ENCODE measurements at regions not wholly inside any gene's neighbourhood (a gene's known extent, or its start where the extent isn't known, plus 50 kb on each side); places are given as distances from the start of the nearest gene placed in this dataset.
A peak's percentile ranks its signal among the peaks of the same experiment; 100 is the strongest.

- peaks cover 0 to 4% (median 0%) of the 10 kb centered on the region in 4 experiments for H3K4me1 ChIP-seq (ENCODE audit: control extremely low read depth in 1 of 4, control insufficient read depth in 4 of 4, insufficient read depth in 4 of 4, low read length in 3 of 4)
- H3K9me3 ChIP-seq (ENCODE audit: control extremely low read depth in 1 of 5, control insufficient read depth in 4 of 5, insufficient read depth in 2 of 5, low read depth in 1 of 5, low read length in 4 of 5), result no peaks in the 10 kb centered on the region
- DNase-seq, result no peak
- no peak overlapping the region for H3K4me3 ChIP-seq (ENCODE audit: control insufficient read depth in 1 of 7, extremely low read depth in 1 of 7, insufficient read depth in 4 of 7, low read depth in 2 of 7, low read length in 6 of 7)
- 78% methylated on average over 8 of the region's 13 CpGs for WGBS (ENCODE audit: insufficient coverage)
- H3K36me3 ChIP-seq (ENCODE audit: control insufficient read depth in 4 of 4, insufficient read depth in 4 of 4, low read length in 3 of 4), result no peaks in the 10 kb centered on the region
- no peak overlapping the region for H3K27ac ChIP-seq (ENCODE audit: insufficient read depth in 1 of 2, low read depth in 1 of 2, low read length in 2 of 2, poor library complexity in 1 of 2, severe bottlenecking in 2 of 2)
- ChIA-PET POLR2A (no interaction called here), CTCF (no interaction called here)
- peaks cover 0 to 19% (median 5%) of the 10 kb centered on the region in 5 experiments for H3K27me3 ChIP-seq (replicated peaks in 2 of 5; ENCODE audit: control insufficient read depth in 4 of 5, insufficient read depth in 5 of 5, low read length in 4 of 5)
Measured at GRCh38 chr2:239499726-239500573, 99.1 kb upstream of the HDAC4 start.

- 91% methylated on average over 21 of the region's 21 CpGs for WGBS (ENCODE audit: insufficient coverage)
Measured at GRCh38 chr2:239498981-239499634, 98.3 kb upstream of the HDAC4 start.

GRCh38 chr2:239498576-239498975, 97.8 kb upstream of the HDAC4 start:
- ChIA-PET POLR2A (no interaction called here), CTCF (no interaction called here)
- Histone ChIP-seq H3K27me3 (replicated peaks in 2 of 5; ENCODE audit: control insufficient read depth in 4 of 5, insufficient read depth in 5 of 5, low read length in 4 of 5) (peaks cover 0 to 19% (median 5%) of the 10 kb centered on the region in 5 experiments), H3K4me3 (ENCODE audit: control insufficient read depth in 1 of 7, extremely low read depth in 1 of 7, insufficient read depth in 4 of 7, low read depth in 2 of 7, low read length in 6 of 7) (no peak overlapping the region), H3K4me1 (ENCODE audit: control extremely low read depth in 1 of 4, control insufficient read depth in 4 of 4, insufficient read depth in 4 of 4, low read length in 3 of 4) (peaks cover 0 to 4% (median under 1%) of the 10 kb centered on the region in 4 experiments), H3K36me3 (ENCODE audit: control insufficient read depth in 4 of 4, insufficient read depth in 4 of 4, low read length in 3 of 4) (no peaks in the 10 kb centered on the region), H3K9me3 (ENCODE audit: control extremely low read depth in 1 of 5, control insufficient read depth in 4 of 5, insufficient read depth in 2 of 5, low read depth in 1 of 5, low read length in 4 of 5) (no peaks in the 10 kb centered on the region), H3K27ac (ENCODE audit: insufficient read depth in 1 of 2, low read depth in 1 of 2, low read length in 2 of 2, poor library complexity in 1 of 2, severe bottlenecking in 2 of 2) (no peak overlapping the region)
- 91% methylated on average over 16 of the region's 16 CpGs for WGBS (ENCODE audit: insufficient coverage)
- DNase-seq, result no peak

More at GRCh38 chr2:239498981-239499634, 98.3 kb upstream of the HDAC4 start:
- Histone ChIP-seq H3K4me3 (ENCODE audit: control insufficient read depth in 1 of 7, extremely low read depth in 1 of 7, insufficient read depth in 4 of 7, low read depth in 2 of 7, low read length in 6 of 7) (no peak overlapping the region), H3K27me3 (replicated peaks in 2 of 5; ENCODE audit: control insufficient read depth in 4 of 5, insufficient read depth in 5 of 5, low read length in 4 of 5) (peaks cover 0 to 19% (median 5%) of the 10 kb centered on the region in 5 experiments), H3K36me3 (ENCODE audit: control insufficient read depth in 4 of 4, insufficient read depth in 4 of 4, low read length in 3 of 4) (no peaks in the 10 kb centered on the region), H3K9me3 (ENCODE audit: control extremely low read depth in 1 of 5, control insufficient read depth in 4 of 5, insufficient read depth in 2 of 5, low read depth in 1 of 5, low read length in 4 of 5) (no peaks in the 10 kb centered on the region), H3K4me1 (ENCODE audit: control extremely low read depth in 1 of 4, control insufficient read depth in 4 of 4, insufficient read depth in 4 of 4, low read length in 3 of 4) (peaks cover 0 to 4% (median 0%) of the 10 kb centered on the region in 4 experiments), H3K27ac (ENCODE audit: insufficient read depth in 1 of 2, low read depth in 1 of 2, low read length in 2 of 2, poor library complexity in 1 of 2, severe bottlenecking in 2 of 2) (no peak overlapping the region)
- ChIA-PET CTCF (no interaction called here), POLR2A (no interaction called here)
- no peak for DNase-seq

- WGBS (ENCODE audit: insufficient coverage), result 83% methylated on average over 2 of the region's 2 CpGs
- Histone ChIP-seq H3K27me3 (replicated peaks in 2 of 5; ENCODE audit: control insufficient read depth in 4 of 5, insufficient read depth in 5 of 5, low read length in 4 of 5) (peaks cover 0 to 18% (median 5%) of the 10 kb centered on the region in 5 experiments), H3K27ac (ENCODE audit: insufficient read depth in 1 of 2, low read depth in 1 of 2, low read length in 2 of 2, poor library complexity in 1 of 2, severe bottlenecking in 2 of 2) (no peak overlapping the region), H3K4me1 (ENCODE audit: control extremely low read depth in 1 of 4, control insufficient read depth in 4 of 4, insufficient read depth in 4 of 4, low read length in 3 of 4) (peaks cover 0 to 3% (median 0%) of the 10 kb centered on the region in 4 experiments), H3K4me3 (ENCODE audit: control insufficient read depth in 1 of 7, extremely low read depth in 1 of 7, insufficient read depth in 4 of 7, low read depth in 2 of 7, low read length in 6 of 7) (no peak overlapping the region), H3K36me3 (ENCODE audit: control insufficient read depth in 4 of 4, insufficient read depth in 4 of 4, low read length in 3 of 4) (no peaks in the 10 kb centered on the region), H3K9me3 (ENCODE audit: control extremely low read depth in 1 of 5, control insufficient read depth in 4 of 5, insufficient read depth in 2 of 5, low read depth in 1 of 5, low read length in 4 of 5) (no peaks in the 10 kb centered on the region)
- peak in 1 of 3 donors; percentile 8 for DNase-seq
- ChIA-PET POLR2A (no interaction called here), CTCF (no interaction called here)
Measured at GRCh38 chr2:239496700-239497099, 95.9 kb upstream of the HDAC4 start.

- Histone ChIP-seq H3K9me3 (ENCODE audit: control extremely low read depth in 1 of 5, control insufficient read depth in 4 of 5, insufficient read depth in 2 of 5, low read depth in 1 of 5, low read length in 4 of 5) (no peaks in the 10 kb centered on the region), H3K4me3 (ENCODE audit: control insufficient read depth in 1 of 7, extremely low read depth in 1 of 7, insufficient read depth in 4 of 7, low read depth in 2 of 7, low read length in 6 of 7) (no peak overlapping the region), H3K4me1 (ENCODE audit: control extremely low read depth in 1 of 4, control insufficient read depth in 4 of 4, insufficient read depth in 4 of 4, low read length in 3 of 4) (peaks cover 0 to 3% (median 0%) of the 10 kb centered on the region in 4 experiments), H3K36me3 (ENCODE audit: control insufficient read depth in 4 of 4, insufficient read depth in 4 of 4, low read length in 3 of 4) (no peaks in the 10 kb centered on the region), H3K27ac (ENCODE audit: insufficient read depth in 1 of 2, low read depth in 1 of 2, low read length in 2 of 2, poor library complexity in 1 of 2, severe bottlenecking in 2 of 2) (no peak overlapping the region), H3K27me3 (replicated peaks in 2 of 5; ENCODE audit: control insufficient read depth in 4 of 5, insufficient read depth in 5 of 5, low read length in 4 of 5) (peaks cover 0 to 17% (median 5%) of the 10 kb centered on the region in 5 experiments)
- POLR2A ChIA-PET, result no interaction called here
- DNase-seq, result peak in 1 of 3 donors; percentile 16
- CTCF ChIA-PET, result no interaction called here
- WGBS (ENCODE audit: insufficient coverage), result 65% methylated on average over 7 of the region's 8 CpGs
Measured at GRCh38 chr2:239495791-239496233, 95.0 kb upstream of the HDAC4 start.

- no peak for DNase-seq
- no peak overlapping the region for H3K4me3 ChIP-seq (ENCODE audit: control insufficient read depth in 1 of 7, extremely low read depth in 1 of 7, insufficient read depth in 4 of 7, low read depth in 2 of 7, low read length in 6 of 7)
- H3K4me1 ChIP-seq (ENCODE audit: control extremely low read depth in 1 of 4, control insufficient read depth in 4 of 4, insufficient read depth in 4 of 4, low read length in 3 of 4), result peaks cover 0 to 3% (median 0%) of the 10 kb centered on the region in 4 experiments
- ChIA-PET CTCF (no interaction called here), POLR2A (no interaction called here)
- no peaks in the 10 kb centered on the region for H3K36me3 ChIP-seq (ENCODE audit: control insufficient read depth in 4 of 4, insufficient read depth in 4 of 4, low read length in 3 of 4)
- H3K27me3 ChIP-seq (replicated peaks in 2 of 5; ENCODE audit: control insufficient read depth in 4 of 5, insufficient read depth in 5 of 5, low read length in 4 of 5), result peaks cover 0 to 12% (median 3%) of the 10 kb centered on the region in 5 experiments
- no peak overlapping the region for H3K27ac ChIP-seq (ENCODE audit: insufficient read depth in 1 of 2, low read depth in 1 of 2, low read length in 2 of 2, poor library complexity in 1 of 2, severe bottlenecking in 2 of 2)
- H3K9me3 ChIP-seq (ENCODE audit: control extremely low read depth in 1 of 5, control insufficient read depth in 4 of 5, insufficient read depth in 2 of 5, low read depth in 1 of 5, low read length in 4 of 5), result no peaks in the 10 kb centered on the region
- 100% methylated on average over 3 of the region's 4 CpGs for WGBS (ENCODE audit: insufficient coverage)
Measured at GRCh38 chr2:239495175-239495574, 94.4 kb upstream of the HDAC4 start.

- ChIA-PET POLR2A (no interaction called here), CTCF (no interaction called here)
- no peak overlapping the region for H3K27ac ChIP-seq (ENCODE audit: insufficient read depth in 1 of 2, low read depth in 1 of 2, low read length in 2 of 2, poor library complexity in 1 of 2, severe bottlenecking in 2 of 2)
- H3K4me3 ChIP-seq (ENCODE audit: control insufficient read depth in 1 of 7, extremely low read depth in 1 of 7, insufficient read depth in 4 of 7, low read depth in 2 of 7, low read length in 6 of 7), result no peak overlapping the region
- DNase-seq, result no peak
- 100% methylated on average over 1 of the region's 3 CpGs for WGBS (ENCODE audit: insufficient coverage)
- H3K4me1 ChIP-seq (ENCODE audit: control extremely low read depth in 1 of 4, control insufficient read depth in 4 of 4, insufficient read depth in 4 of 4, low read length in 3 of 4), result peaks cover 0 to 3% (median 0%) of the 10 kb centered on the region in 4 experiments
- no peaks in the 10 kb centered on the region for H3K36me3 ChIP-seq (ENCODE audit: control insufficient read depth in 4 of 4, insufficient read depth in 4 of 4, low read length in 3 of 4)
- H3K9me3 ChIP-seq (ENCODE audit: control extremely low read depth in 1 of 5, control insufficient read depth in 4 of 5, insufficient read depth in 2 of 5, low read depth in 1 of 5, low read length in 4 of 5), result no peaks in the 10 kb centered on the region
- H3K27me3 ChIP-seq (replicated peaks in 2 of 5; ENCODE audit: control insufficient read depth in 4 of 5, insufficient read depth in 5 of 5, low read length in 4 of 5), result peaks cover 0 to 10% (median 3%) of the 10 kb centered on the region in 5 experiments
Measured at GRCh38 chr2:239494578-239494977, 93.8 kb upstream of the HDAC4 start.
